ENCODE measurements at regions not wholly inside any gene's neighbourhood (a gene's known extent, or its start where the extent isn't known, plus 50 kb on each side); places are given as distances from the start of the nearest gene placed in this dataset.

- 72% methylated on average over 10 of the region's 10 CpGs for WGBS
- Histone ChIP-seq H3K36me3 (no peaks in the 10 kb centered on the region), H3K4me1 (no peaks in the 10 kb centered on the region), H3K27ac (replicated peaks in 1 of 4) (no peak overlapping the region), H3K27me3 (peaks cover 0 to 29% (median 0%) of the 10 kb centered on the region in 4 donors), H3K9me3 (no peaks in the 10 kb centered on the region), H3K4me3 (no peak overlapping the region)
- intact Hi-C loops (cut with DNase I) = loop anchor here (10.0 kb wide), 1 partner anchor 541 kb away; no protein-coding TSS in a partner anchor
- TF ChIP-seq EP300 (IDR thresholded peaks at IDR 0.05) (no peak), POLR2AphosphoS5 (IDR thresholded peaks at IDR 0.05) (no peak), CTCF (IDR thresholded peaks at IDR 0.05) (no peak), POLR2A (IDR thresholded peaks at IDR 0.05; ENCODE audit: low read depth) (no peak)
- DNase-seq (ENCODE audit: extremely low spot score) = no peak
These were observed 266.0 kb upstream of the ADAMTS16 start for GRCh38 chr5:4874097-4874496.

GRCh38 chr5:4875942-4876341 lies 264.2 kb upstream of the ADAMTS16 start:
- Histone ChIP-seq H3K4me1 (peaks cover 0 to 11% (median 0%) of the 10 kb centered on the region in 4 donors), H3K27me3 (peaks cover 0 to 20% (median 0%) of the 10 kb centered on the region in 4 donors), H3K27ac (replicated peaks in 1 of 4) (no peak overlapping the region), H3K9me3 (no peaks in the 10 kb centered on the region), H3K4me3 (no peak overlapping the region), H3K36me3 (no peaks in the 10 kb centered on the region)
- TF ChIP-seq POLR2AphosphoS5 (IDR thresholded peaks at IDR 0.05) = no peak
- no peak for TF ChIP-seq POLR2A (IDR thresholded peaks at IDR 0.05; ENCODE audit: low read depth)
- no peak for TF ChIP-seq CTCF (IDR thresholded peaks at IDR 0.05)
- no peak for TF ChIP-seq EP300 (IDR thresholded peaks at IDR 0.05)
- DNase-seq (ENCODE audit: extremely low spot score) = no peak
- intact Hi-C loops (cut with DNase I) = loop anchor here (10.0 kb wide), 1 partner anchor 539 kb away; no protein-coding TSS in a partner anchor
- 81% methylated on average over 3 of the region's 4 CpGs for WGBS

- no peaks in the 10 kb centered on the region for H3K36me3 ChIP-seq
- intact Hi-C loops (cut with DNase I) = loop anchor here (10.0 kb wide), 1 partner anchor 538 kb away; no protein-coding TSS in a partner anchor
- DNase-seq (ENCODE audit: extremely low spot score) = no peak
- 85% methylated on average over 9 of the region's 9 CpGs for WGBS
- peaks cover 0 to 20% (median 0%) of the 10 kb centered on the region in 4 donors for H3K27me3 ChIP-seq
- no peaks in the 10 kb centered on the region for H3K9me3 ChIP-seq
- no peak overlapping the region for H3K27ac ChIP-seq (replicated peaks in 1 of 4)
- H3K4me1 ChIP-seq = peaks cover 0 to 12% (median 0%) of the 10 kb centered on the region in 4 donors
- H3K4me3 ChIP-seq = no peak overlapping the region
- TF ChIP-seq CTCF (IDR thresholded peaks at IDR 0.05) = no peak
- no peak for TF ChIP-seq POLR2AphosphoS5 (IDR thresholded peaks at IDR 0.05)
- TF ChIP-seq EP300 (IDR thresholded peaks at IDR 0.05) = no peak
- no peak for TF ChIP-seq POLR2A (IDR thresholded peaks at IDR 0.05; ENCODE audit: low read depth)
These were observed 263.3 kb upstream of the ADAMTS16 start for GRCh38 chr5:4876804-4877203.

GRCh38 chr5:4877579-4877978 lies 262.6 kb upstream of the ADAMTS16 start:
- Histone ChIP-seq H3K4me3 (no peak overlapping the region), H3K36me3 (no peaks in the 10 kb centered on the region), H3K27ac (replicated peaks in 1 of 4) (no peak overlapping the region), H3K4me1 (peaks cover 0 to 12% (median 6%) of the 10 kb centered on the region in 4 donors), H3K27me3 (peaks cover 0 to 20% (median 0%) of the 10 kb centered on the region in 4 donors), H3K9me3 (no peaks in the 10 kb centered on the region)
- intact Hi-C loops (cut with DNase I) = loop anchor here (10.0 kb wide), 1 partner anchor 537 kb away; no protein-coding TSS in a partner anchor
- TF ChIP-seq EP300 (IDR thresholded peaks at IDR 0.05) = no peak
- TF ChIP-seq CTCF (IDR thresholded peaks at IDR 0.05) = no peak
- no peak for TF ChIP-seq POLR2A (IDR thresholded peaks at IDR 0.05; ENCODE audit: low read depth)
- no peak for TF ChIP-seq POLR2AphosphoS5 (IDR thresholded peaks at IDR 0.05)
- whole genome bisulfite sequencing = 74% methylated on average over 6 of the region's 6 CpGs
- no peak for DNase-seq (ENCODE audit: extremely low spot score)

GRCh38 chr5:4879075-4879474 lies 261.1 kb upstream of the ADAMTS16 start:
- Histone ChIP-seq H3K9me3 (no peaks in the 10 kb centered on the region), H3K4me3 (no peak overlapping the region), H3K36me3 (no peaks in the 10 kb centered on the region), H3K27me3 (peaks cover 0 to 18% (median 0%) of the 10 kb centered on the region in 4 donors), H3K27ac (replicated peaks in 1 of 4) (no peak overlapping the region), H3K4me1 (peaks cover 0 to 14% (median 9%) of the 10 kb centered on the region in 4 donors)
- no peak for DNase-seq (ENCODE audit: extremely low spot score)
- no peak for TF ChIP-seq CTCF (IDR thresholded peaks at IDR 0.05)
- TF ChIP-seq POLR2A (IDR thresholded peaks at IDR 0.05; ENCODE audit: low read depth) = no peak
- TF ChIP-seq EP300 (IDR thresholded peaks at IDR 0.05) = no peak
- TF ChIP-seq POLR2AphosphoS5 (IDR thresholded peaks at IDR 0.05) = no peak
- 100% methylated on average over 1 of the region's 10 CpGs for WGBS
- intact Hi-C loops (cut with DNase I) = loop anchor here (10.0 kb wide), 1 partner anchor 536 kb away; no protein-coding TSS in a partner anchor
